Thyroid gland (tissue), 4 donors: ENCODE measurements at regions not wholly inside any gene's neighbourhood (a gene's known extent, or its start where the extent isn't known, plus 50 kb on each side); places are given as distances from the start of the nearest gene placed in this dataset.

Experiments used
- DNase-seq, 2 donors: peaks; one replicate each; pipeline ENCODE4 v3.0.0-alpha.2; 2019
- H3K27ac ChIP-seq, 3 donors: fragments of 200-600 bp; sonication (generic); 1 replicate in 2 of 3; 2 replicates in 1 of 3; pipeline ENCODE4 v1.5.1; 2016 to 2019; ENCODE audit warnings: mild to moderate bottlenecking in 1 of 3, moderate library complexity in 1 of 3
- H3K27me3 ChIP-seq: fragments of 200-600 bp; sonication (generic); one replicate; pipeline ENCODE4 v1.5.1; 2019
- H3K36me3 ChIP-seq, 2 donors: fragments of 200-600 bp; sonication (generic); one replicate each; pipeline ENCODE4 v1.5.1; 2016 to 2019
- H3K4me1 ChIP-seq, 2 donors: fragments of 200-600 bp; sonication (generic); one replicate each; pipeline ENCODE4 v1.5.1; 2017 to 2019
- H3K4me3 ChIP-seq, 3 donors: fragments of 200-600 bp; sonication (generic); replicated peaks in 1 of 3; 1 replicate in 2 of 3; 2 replicates in 1 of 3; pipeline ENCODE4 v1.5.1; 2016; ENCODE audit warnings: mild to moderate bottlenecking in 1 of 3
- H3K9me3 ChIP-seq: fragments of 200-600 bp; sonication (generic); one replicate; pipeline ENCODE4 v1.5.1; 2017
- CTCF ChIP-seq, 6 experiments: fragments of 200-600 bp in 3 of 6; fragments of 450-650 bp in 3 of 6; sonication (generic) in 3 of 6; IDR thresholded peaks; one replicate each; pipeline ENCODE4 v1.5.1; 2016 to 2019; ENCODE audit warnings: antibody characterized with exemption in 6 of 6, mild to moderate bottlenecking in 2 of 6, inconsistent platforms in 1 of 6, moderate library complexity in 1 of 6
- POLR2A ChIP-seq, 2 donors: fragments of 450-650 bp; IDR thresholded peaks; one replicate each; pipeline ENCODE4 v1.6.1; 2017; ENCODE audit warnings: antibody characterized with exemption in 2 of 2, mild to moderate bottlenecking in 2 of 2, moderate library complexity in 1 of 2
- WGBS, 2 donors: methylation state at CpG; one replicate each; pipeline ENCODE4 v1.1.5; 2017; 5-methylcytosine and 5-hydroxymethylcytosine counted together
- intact Hi-C: fragments of 100-400 bp; cut with DNase I; formaldehyde crosslinking; loops from one replicate; pipeline ENCODE4 v1.15.1; 2023

GRCh38 chr9:71626395-71626794 lies 141.9 kb downstream of the CEMIP2 start:
- H3K27me3 ChIP-seq: no peaks in the 10 kb centered on the region
- DNase-seq: no peak
- no peak for TF ChIP-seq CTCF (IDR thresholded peaks at IDR 0.05)

GRCh38 chr9:71624728-71625127 lies 143.6 kb downstream of the CEMIP2 start:
- Histone ChIP-seq H3K9me3 (no peaks in the 10 kb centered on the region), H3K4me1 (peaks cover 0 to 3% of the 10 kb centered on the region in 2 donors), H3K36me3 (no peaks in the 10 kb centered on the region), H3K4me3 (no peak overlapping the region), H3K27me3 (no peaks in the 10 kb centered on the region), H3K27ac (no peak overlapping the region)
- intact Hi-C loops: no loop called here
- DNase-seq: no peak
- WGBS, 2 donors: 95 to 97% methylated on average over 3 of the region's 3 CpGs
- TF ChIP-seq CTCF (IDR thresholded peaks at IDR 0.05) (no peak), POLR2A (IDR thresholded peaks at IDR 0.05) (no peak)

More at GRCh38 chr9:71626395-71626794, 141.9 kb downstream of the CEMIP2 start:
- Histone ChIP-seq H3K9me3 (no peaks in the 10 kb centered on the region), H3K4me1 (peaks cover 0 to under 1% of the 10 kb centered on the region in 2 donors), H3K36me3 (no peaks in the 10 kb centered on the region), H3K4me3 (no peak overlapping the region), H3K27ac (no peak overlapping the region)
- WGBS, 2 donors: 94 to 100% methylated on average over 1 of the region's 1 CpG
- intact Hi-C loops: no loop called here

GRCh38 chr9:71620746-71621145 lies 147.6 kb downstream of the CEMIP2 start:
- Histone ChIP-seq H3K27ac (no peak overlapping the region), H3K27me3 (no peaks in the 10 kb centered on the region), H3K4me1 (peaks cover 0 to 3% of the 10 kb centered on the region in 2 donors), H3K9me3 (no peaks in the 10 kb centered on the region), H3K4me3 (no peak overlapping the region), H3K36me3 (no peaks in the 10 kb centered on the region)
- intact Hi-C loops: no loop called here
- no peak for TF ChIP-seq POLR2A (IDR thresholded peaks at IDR 0.05)
- TF ChIP-seq CTCF (IDR thresholded peaks at IDR 0.05): no peak
- DNase-seq: no peak
- 76 to 88% methylated on average over 1 of the region's 1 CpG for WGBS, 2 donors

GRCh38 chr9:71620331-71620730 lies 148.0 kb downstream of the CEMIP2 start:
- no peak for DNase-seq
- Histone ChIP-seq H3K4me3 (no peak overlapping the region), H3K27me3 (no peaks in the 10 kb centered on the region), H3K36me3 (no peaks in the 10 kb centered on the region), H3K27ac (no peak overlapping the region), H3K4me1 (peaks cover 0 to 3% of the 10 kb centered on the region in 2 donors), H3K9me3 (no peaks in the 10 kb centered on the region)
- TF ChIP-seq CTCF (IDR thresholded peaks at IDR 0.05): no peak
- no peak for TF ChIP-seq POLR2A (IDR thresholded peaks at IDR 0.05)
- 87 to 92% methylated on average over 2 of the region's 2 CpGs for WGBS, 2 donors
- intact Hi-C loops: no loop called here

- Histone ChIP-seq H3K27ac (no peak overlapping the region), H3K36me3 (no peaks in the 10 kb centered on the region), H3K27me3 (no peaks in the 10 kb centered on the region), H3K4me3 (no peak overlapping the region), H3K4me1 (peaks cover 0 to 3% of the 10 kb centered on the region in 2 donors), H3K9me3 (no peaks in the 10 kb centered on the region)
- intact Hi-C loops: no loop called here
- TF ChIP-seq CTCF (IDR thresholded peaks at IDR 0.05) (no peak), POLR2A (IDR thresholded peaks at IDR 0.05) (no peak)
- 95 to 100% methylated on average over 2 of the region's 2 CpGs for WGBS, 2 donors
- DNase-seq: no peak
These were observed 148.4 kb downstream of the CEMIP2 start for GRCh38 chr9:71619926-71620325.
